IPS DF 4.7 (cell line): ENCODE measurements at regions not wholly inside any gene's neighbourhood (a gene's known extent, or its start where the extent isn't known, plus 50 kb on each side); places are given as distances from the start of the nearest gene placed in this dataset.
"Not testable (repeated sequence)": the region's sequence is repeated elsewhere in the genome, so short reads cannot be mapped to it uniquely, and the experiment has no call there.

Source experiments
- DNase-seq: peaks from one replicate; pipeline ENCODE4 v3.0.0-alpha.2; 2013; ENCODE audit warnings: low spot score; ENCODE audit errors: extremely low read depth

GRCh38 chr3:6402666-6403065, 458.2 kb upstream of the GRM7 start:
- not testable (repeated sequence) for DNase-seq

DNA sequence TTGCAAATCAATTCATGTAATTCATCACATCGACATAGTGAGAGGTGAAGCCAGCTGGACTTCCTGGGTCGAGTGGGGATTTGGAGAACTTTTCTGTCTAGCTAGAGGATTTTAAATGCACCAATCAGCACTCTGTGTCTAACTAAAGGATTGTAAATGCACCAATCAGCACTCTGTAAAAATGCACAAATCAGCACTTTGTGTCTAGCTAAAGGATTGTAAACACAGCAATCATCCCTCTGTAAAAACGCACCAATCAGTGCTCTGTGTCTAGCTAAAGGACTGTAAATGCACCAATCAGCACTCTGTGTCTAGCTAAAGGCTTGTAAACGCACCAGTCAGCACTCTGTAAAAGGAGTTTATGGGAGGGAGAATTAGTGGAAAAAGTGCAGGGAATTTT, 454.0 kb upstream of the GRM7 start:
- DNase-seq: not testable (repeated sequence)

- DNase-seq: no peak
Observed at GRCh38 chr3:6416049-6416661, 444.8 kb upstream of the GRM7 start.

- DNase-seq: no peak
Observed at GRCh38 chr3:6417174-6417573, 443.7 kb upstream of the GRM7 start.

GRCh38 chr3:6418485-6418884, 442.4 kb upstream of the GRM7 start:
- DNase-seq: no peak

DNA sequence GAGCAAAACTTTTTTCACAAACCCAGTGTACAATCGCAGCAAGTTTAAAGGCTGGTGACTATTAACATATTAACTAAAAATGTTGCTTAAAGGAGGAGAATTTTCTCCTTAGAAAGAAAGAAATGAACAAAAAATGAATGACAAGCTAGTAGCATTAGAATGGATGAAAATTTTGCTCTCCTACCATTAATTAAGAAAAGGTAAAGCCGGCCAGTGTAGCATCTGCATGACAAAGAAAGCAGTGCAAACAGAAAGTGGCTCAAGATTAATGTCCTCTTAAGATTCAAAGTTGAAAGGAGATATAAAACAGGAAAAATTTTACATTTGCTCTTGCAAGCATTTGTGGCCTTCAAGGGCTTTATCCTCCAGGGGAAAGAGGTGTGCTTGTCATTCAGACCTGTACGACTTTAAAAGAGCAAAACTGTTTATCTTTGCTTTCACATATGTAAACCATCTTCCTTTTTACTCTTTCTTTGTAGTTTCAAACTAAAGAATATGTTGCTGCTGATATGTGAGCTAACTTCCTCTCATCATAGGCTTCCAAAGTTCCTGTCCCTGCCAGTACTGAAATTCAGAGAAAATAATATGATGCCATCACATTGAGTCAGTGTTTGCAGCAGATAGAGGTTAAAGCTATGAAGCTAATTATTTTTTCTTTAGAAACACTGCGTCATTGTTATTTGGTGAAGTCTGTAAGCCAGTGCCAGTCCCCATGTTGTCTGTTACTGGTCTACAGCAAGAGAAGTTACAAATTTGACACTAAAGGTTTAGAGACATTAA, 439.1 kb upstream of the GRM7 start:
- DNase-seq: no peak

- DNase-seq: no peak
Observed at GRCh38 chr3:6425289-6425820, 435.6 kb upstream of the GRM7 start.

GRCh38 chr3:6428276-6428675, 432.6 kb upstream of the GRM7 start:
- DNase-seq: not testable (repeated sequence)

DNA sequence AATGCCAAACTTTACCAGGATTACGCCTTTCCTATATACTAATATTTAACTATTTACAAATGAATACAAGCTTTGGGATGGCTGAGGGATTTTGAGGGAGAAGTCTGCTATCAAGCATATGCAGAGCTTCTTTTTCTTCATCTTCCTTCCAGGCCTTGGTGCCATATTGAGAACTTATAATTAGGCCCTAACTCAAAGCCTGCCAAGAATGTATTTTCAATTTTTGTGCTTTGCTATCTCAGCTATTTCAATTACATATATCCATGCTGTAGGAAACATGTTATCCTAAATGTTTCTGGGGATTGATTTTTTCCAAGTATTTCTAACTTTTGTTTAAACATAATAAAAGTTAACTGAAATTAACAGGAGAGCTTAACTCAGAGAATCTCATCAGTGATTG, 425.0 kb upstream of the GRM7 start:
- no peak for DNase-seq

DNA sequence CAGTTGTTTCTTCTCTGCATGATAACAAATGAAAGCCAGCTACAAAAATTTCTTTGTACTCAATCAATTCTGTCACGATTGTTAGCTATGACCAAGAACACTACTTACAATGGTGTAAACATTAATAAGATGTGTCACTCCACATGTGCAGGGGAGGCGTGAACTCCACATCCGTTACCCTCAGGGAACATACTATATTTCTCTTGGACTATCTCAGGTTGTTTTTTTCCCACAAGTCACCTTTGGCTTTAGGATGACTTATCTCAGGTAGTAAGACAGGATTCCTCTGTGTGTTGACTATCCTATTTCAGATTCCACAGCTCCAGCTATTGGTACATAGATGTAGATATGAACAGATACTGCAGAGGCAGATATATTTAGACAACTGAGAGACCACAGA, 423.3 kb upstream of the GRM7 start:
- DNase-seq: no peak

GRCh38 chr3:6438031-6438430, 422.9 kb upstream of the GRM7 start:
- DNase-seq: no peak

DNA sequence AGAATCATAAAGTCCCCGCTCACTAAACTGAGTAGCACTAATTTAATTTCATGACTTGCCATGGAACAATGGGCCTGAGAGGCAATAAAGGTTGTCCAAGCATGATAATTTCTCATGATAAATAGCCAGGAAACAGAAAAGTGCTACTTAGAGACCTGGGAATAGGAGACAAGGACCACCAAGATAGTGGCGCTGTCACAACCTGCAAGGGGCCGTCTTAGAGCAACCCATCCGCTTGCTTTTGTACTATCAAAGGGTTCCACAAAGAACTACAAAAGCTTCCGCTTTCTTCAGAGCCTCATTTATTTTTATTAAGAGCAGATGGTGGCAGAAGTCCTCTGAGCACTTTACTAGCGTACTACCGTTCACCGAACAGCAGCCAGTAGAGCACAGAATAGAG, 421.7 kb upstream of the GRM7 start:
- DNase-seq: no peak

DNA sequence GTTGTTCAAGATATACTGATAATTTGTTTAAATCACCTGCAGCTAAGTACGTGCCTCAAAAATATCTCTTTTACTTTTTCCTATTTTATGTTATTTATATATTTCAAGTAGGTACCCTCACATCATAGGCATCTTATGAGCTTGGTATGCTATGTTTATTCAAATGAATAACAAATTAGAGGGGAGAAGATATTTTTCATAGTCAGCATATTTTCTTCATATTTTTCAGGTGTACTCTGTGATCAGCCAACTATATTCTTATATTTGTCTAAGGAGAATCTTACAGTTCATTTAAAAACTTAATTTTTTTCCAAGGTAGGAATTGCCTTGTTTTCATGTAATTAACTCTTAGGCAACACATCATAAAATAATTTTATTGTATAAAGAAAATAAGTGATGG, 421.1 kb upstream of the GRM7 start:
- no peak for DNase-seq

GRCh38 chr3:6444888-6445658, 415.8 kb upstream of the GRM7 start:
- DNase-seq: no peak

- DNase-seq: no peak
Observed at GRCh38 chr3:6447166-6447801, 413.6 kb upstream of the GRM7 start.

- DNase-seq: no peak
Observed at GRCh38 chr3:6448011-6448410, 412.9 kb upstream of the GRM7 start.

DNA sequence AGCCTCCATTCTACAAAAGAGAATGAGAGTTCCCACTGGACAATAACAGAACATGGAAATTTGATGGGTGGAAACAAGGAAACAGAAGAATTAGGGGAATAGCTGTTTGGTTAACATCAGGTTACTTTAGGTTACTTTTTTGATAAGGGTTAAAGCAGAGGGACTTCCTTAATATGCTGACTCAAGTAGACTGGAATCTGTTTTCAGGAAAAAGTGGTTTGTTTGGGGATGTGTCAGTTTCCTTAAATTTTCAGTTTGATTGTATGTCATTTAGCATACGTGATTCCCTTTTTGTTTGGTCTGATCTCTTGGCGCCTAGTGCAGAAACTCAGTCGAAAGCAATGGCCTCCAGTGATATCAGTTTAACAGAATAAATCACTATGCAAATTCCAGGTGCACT, 411.8 kb upstream of the GRM7 start:
- DNase-seq: no peak

DNA sequence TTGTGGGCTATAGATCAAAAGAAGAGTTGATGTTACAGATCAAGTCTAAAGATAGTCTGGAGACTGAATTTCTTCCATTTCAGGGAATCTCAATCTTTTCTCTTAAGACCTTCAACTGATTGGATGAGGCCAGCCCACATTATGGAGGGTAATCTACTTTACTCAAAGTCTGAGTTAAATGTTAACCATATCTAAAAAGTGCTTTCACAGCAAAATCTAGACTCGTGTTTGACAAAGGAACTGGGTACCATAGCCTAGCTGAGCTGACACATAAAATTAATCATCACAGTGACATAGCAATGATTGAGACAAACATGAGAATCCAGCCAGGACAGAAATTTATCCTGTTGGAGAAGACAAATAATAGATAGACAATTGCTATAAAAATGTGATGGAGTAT, 407.9 kb upstream of the GRM7 start:
- DNase-seq: no peak

DNA sequence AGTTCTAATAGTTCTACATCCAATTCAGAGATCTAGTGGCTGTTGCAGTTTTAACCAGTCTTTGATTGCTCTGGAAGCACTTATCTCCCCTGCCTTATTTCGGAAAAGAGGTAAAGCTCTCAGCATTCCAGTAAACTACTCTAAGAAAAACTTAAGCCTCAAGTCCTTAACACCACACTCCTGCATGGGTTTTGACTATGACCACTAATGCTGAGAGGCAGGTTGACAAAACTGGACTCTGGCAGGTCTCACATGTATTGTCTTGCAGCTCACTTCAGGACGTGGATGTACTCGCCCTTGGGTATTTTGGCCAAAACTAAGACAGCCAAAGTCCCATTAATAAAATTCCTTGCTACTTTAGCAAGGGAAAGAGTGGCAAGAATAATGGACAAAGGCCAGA, 405.9 kb upstream of the GRM7 start:
- no peak for DNase-seq

- no peak for DNase-seq
Observed at GRCh38 chr3:6467186-6467585, 393.7 kb upstream of the GRM7 start.

DNA sequence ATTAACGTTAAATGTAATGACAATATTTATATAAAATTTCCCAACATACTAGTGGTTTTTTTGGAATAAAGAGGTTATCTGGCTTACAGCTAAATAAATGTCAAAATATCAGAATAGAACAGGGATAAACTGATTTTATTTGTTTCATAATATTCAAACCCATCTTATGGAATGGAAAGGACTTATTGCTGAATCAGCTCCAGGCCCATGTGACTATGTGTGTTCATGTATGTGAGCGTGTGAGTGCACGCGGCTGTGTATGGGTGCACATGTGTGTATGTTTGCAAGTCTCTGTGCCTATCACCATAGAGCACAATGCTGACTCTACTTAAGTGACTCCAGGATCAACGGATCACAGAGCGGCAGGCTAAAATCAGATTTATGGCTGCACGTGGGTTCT, 392.3 kb upstream of the GRM7 start:
- DNase-seq: no peak

GRCh38 chr3:6471744-6472143, 389.2 kb upstream of the GRM7 start:
- DNase-seq: no peak
